ENCODE measurements at regions not wholly inside any gene's neighbourhood (a gene's known extent, or its start where the extent isn't known, plus 50 kb on each side); places are given as distances from the start of the nearest gene placed in this dataset.
"Not testable (repeated sequence)": the region's sequence is repeated elsewhere in the genome, so short reads cannot be mapped to it uniquely, and the experiment has no call there.

DNA sequence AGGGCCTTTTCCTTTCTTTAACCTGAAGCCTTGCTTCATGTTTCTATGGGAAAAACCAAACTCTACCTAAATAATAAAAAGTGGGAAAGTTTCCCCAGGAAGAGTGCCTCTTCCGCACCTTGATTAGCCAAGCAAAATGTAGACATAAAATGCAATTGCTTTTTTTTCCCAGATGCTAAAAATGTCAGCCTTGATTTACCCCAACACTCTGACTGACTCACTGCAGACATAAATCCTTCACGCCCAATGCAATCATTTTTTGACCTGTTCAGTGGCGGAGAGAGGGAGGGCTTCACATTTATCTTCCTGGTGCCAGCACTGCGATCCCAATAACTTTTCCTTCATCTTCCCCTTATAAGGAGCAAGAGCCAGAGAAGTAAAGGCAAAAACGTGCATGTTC is 261.5 kb downstream of the SEC16B start:
- no peak for DNase-seq

DNA sequence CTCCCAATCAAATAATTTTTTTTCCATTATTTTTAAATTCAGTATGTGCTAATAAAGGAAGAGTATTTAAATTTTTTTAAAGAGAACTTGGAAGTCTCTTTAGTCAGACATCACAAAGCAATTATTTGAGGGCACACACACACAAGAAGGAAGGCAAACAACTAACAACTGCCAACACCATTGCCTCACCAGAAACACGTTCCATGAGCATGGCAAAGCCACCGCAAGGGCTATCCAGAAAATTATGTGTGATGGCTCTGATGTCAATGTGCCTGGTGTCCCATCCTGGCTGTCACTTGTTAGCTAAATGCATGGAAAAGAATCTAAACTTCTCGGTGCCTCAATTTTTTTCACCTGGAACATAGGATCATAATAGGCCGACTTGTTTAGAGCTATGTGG is 262.9 kb downstream of the SEC16B start:
- no peak for DNase-seq

DNA sequence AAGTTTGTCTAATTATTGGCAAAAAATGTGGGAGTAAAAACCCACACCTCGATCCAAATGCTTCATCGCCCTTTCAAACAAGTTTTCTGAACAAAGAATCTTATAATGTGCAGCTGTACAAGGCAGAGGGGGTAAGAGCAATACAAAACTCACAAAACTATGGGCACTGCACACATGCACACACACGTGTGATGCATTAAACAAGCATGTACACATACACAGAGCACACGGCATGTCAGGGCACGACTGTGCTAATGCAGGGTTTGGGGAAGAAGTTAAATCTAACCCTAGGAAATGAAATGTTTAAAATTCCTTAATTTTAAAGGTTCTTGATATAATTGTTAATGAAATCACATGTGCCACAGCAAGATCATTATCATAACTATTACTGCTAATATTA is 264.0 kb downstream of the SEC16B start:
- DNase-seq: no peak

DNA sequence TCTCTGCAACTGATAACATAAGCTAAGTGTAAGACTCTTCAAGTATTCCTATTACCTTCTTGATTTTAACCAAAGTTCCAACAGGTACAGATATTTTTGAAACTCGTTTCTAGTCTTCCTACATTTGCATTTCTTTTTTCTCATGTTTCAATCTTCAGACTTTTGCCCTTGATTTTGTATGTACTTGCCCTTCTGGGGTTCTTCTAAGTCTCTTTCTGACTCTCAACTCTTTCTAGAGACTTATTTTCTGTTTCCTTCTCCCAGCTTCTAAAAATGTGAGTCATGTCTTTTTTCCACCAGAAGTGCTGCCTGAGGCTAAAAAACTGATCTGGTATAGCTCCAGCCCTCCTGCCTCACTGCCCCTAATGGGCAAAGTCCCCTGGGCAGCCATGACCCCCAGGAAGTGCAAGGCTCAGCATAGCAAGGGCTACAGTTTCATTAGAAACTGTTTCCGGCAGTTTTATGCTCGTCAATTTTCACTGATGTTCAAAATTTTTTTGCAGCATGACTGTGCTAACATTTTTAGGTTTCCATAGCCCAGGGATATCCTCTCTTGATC is 265.9 kb downstream of the SEC16B start:
- no peak for DNase-seq

DNA sequence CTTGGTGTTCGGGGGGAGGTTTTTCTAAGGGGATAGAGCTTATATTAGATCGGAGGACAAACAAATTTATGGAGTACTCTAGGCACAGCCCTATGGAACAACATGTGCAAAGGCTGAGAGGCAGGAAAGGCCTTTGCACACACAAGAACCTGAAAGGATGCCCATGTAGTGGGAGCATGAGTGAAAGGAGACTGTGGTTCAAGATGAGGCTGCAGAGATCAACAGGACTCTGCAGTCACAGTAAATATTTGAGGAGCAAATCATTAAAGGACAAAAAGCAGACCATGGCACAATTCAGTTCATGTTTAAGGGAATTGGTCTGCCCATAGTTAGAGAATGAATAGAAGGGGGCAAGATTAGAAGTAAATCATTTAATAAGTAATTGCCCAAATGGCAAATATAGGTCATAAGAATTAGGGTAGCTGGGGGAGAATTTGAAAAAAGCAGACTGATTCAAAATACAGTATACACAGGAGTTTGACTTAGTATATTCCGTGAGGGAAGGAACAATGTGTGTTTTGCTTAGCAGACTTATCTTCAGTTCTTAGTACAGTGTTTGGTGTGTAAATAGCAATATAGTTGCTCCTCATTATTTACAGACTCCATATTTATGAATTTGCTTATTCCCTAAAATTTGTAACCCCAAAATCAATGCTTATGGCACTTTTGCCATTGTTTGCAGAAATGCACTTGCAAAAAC is 268.1 kb downstream of the SEC16B start:
- DNase-seq: no peak

DNA sequence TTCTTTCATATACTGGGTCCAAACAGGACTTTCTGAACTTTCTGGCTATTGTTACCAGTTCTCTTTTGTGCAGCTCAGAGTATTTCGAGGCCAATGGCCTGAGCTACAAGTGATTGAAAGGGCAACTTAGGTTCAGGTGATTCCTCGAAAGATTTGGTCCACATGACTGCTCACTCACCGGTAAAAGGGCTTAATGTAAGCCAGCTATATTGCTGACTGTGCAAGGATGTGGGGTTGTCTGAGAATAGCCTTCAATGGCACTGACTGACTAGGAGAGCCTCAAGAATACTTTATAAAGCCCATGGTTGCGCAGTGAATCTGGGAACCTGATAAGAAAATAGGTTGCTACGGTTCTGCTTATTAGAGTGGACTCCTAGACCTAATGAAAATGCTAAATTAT is 269.0 kb downstream of the SEC16B start:
- DNase-seq: no peak

DNA sequence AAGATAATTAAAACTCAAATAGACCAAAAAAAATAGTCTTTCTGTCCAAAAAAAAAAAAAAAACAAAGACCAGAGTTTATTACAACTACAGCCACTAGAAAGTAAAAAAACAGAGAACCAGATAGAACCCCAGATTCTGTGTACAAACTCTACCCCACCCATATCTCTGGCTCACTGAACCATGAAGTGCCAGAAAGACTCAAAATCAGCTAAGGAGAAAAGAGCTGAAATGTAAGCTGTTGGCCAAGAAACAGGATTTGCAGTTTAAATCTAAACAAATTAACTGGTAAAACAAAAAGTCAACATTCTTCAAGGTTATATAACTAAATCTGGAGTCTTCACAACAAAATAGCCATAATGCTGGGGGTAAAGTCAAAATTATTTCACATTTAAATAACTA is 278.9 kb downstream of the SEC16B start:
- no peak for DNase-seq

DNA sequence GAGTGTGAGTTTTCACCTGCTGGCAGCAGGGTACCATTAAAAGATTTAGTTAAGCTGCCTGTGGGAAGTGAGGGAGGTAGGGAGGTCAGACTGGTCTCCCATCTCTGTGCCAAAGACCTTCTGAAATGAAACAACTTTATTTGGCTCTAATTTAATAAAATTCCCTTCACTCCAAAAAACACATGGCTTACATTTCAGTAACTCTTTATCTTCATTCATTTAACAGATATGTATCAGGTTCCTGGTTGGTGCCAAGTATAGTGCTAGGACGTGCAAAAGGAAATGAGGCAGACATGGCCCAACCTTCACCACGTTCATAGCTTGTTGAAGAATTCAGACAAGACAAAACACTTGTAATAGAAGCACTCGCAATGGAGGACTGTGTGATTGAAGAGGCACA is 282.3 kb downstream of the SEC16B start:
- DNase-seq: no peak

DNA sequence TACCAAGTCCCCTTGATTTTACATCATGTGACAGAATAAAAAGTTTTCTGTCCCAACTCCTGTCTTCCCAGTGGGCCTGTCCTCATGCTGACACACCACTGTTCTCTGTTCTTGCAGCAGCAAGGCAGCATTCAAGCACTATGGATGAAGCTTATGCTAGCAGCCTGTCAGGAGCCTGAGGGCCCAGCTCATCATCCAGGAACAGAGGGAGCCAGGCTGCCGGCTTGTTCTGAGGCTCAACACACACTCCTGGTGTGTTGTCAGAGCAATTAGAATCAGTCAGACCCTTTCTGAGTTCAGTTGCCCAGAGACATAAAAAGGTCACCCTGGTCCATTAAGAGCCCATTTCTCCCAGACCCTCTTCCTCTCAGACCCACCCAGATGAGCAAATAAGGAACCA is 282.9 kb downstream of the SEC16B start:
- no peak for DNase-seq

DNA sequence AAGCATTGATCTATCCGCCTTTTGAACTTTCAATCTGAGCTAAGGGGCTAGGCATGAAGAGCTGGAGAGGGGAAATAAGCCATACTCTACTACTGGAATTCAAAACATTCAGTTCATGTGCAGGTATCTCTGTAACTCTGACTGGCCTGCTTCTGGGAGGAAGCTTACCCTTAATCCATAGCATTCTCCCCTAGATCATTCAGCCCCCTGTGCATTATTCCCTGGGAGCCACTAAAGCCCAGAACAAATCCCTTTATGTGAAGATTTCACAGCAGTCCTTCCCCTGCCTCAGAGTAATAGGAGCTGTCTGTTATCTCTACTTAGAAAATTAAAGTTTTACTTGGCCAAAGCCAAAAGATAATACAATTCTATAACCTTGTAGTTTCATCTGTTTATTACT is 300.7 kb downstream of the SEC16B start:
- DNase-seq: no peak

DNA sequence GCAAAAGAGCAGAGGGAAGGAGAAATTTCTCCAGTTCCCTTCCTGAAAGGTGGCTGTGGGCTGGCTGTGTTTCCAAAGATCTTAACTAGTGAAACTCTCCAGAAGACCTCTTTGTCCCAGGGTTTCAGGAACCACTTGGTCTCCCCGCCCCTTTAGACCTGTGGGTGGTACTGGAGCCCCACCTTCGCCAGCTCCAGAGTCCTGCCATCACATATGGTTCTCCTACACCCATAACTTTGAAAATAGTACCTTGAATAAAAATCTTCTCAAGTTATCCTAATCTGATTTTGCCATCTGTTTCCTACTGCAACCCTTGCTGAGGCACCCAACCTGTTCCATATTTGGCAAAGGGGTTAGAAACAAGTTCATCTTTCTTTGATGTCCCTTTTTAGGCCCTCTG is 303.9 kb downstream of the SEC16B start:
- DNase-seq: no peak

DNA sequence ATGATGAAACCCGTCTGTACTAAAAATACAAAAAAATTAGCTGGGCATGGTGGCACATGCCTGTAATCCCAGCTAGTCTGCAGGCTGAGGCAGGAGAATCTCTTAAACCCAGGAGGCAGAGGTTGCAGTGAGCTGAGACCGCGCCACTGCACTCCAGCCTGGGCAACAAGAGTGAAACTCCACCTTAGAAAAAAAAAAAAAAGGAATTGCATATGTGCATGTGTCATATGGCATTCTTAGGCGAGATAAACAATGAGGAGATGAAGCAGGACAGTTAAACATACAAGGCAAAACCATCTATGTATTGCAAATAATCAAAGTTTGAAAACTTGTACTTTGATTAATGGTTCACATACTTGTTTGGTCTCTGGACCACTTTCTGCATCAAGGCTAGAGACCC is 305.1 kb downstream of the SEC16B start:
- DNase-seq: not testable (repeated sequence)

DNA sequence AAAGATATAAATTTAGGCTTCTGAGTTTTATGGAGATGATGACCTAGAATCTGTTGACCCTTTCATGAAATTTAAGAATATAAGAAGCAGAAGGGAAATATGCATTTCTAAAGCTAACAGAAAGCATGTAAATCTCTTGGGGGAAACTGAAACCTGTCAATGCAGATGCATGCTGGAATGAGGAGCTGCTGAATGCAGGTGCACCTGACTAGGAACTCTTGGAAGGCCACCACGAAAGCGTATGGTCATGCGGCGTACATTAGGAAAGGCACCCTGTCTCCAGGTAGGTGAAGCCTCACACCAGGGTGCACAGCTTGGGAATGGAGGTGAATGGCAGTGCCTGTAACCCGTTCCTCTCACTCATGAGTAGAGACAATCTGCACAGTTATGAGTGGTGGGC is 309.7 kb downstream of the SEC16B start:
- no peak for DNase-seq

DNA sequence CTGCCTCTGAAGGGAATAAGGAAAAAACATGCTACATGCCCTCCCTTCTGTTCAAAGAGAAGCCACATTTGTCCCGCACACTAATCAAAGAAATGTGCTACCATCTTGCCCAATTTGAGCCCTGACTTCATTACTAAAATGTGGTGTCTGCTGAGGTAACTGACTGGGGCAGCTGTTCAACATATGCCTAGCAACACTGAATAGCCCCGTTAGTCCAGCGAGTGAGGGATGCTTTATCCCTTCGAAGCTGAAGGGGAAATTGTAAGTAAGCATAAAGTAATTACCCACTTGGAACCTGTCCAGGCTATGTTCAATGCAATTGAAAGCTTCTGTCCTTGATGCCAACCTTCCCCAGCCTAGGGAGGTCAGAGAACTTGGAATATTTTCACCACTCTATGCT is 310.6 kb downstream of the SEC16B start:
- DNase-seq: no peak

DNA sequence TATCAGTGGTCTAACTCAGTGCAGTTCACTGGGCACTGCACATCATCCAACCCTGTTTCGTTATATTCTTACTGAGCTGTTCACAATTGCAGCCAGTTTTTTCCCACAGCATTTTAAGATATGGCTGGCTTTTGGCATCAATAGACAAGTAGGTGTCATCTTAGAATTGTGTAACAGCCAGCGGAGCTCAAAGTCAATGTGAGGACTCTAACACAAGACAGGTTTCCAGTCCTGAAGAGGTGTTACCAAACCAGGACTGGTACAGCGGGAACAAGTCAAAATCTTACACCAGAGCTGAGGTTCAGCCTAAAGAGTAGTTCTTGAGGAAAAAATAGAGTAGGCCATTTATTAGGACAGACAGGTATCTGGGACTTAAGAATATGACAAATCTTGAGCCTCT is 313.3 kb downstream of the SEC16B start:
- DNase-seq: no peak

DNA sequence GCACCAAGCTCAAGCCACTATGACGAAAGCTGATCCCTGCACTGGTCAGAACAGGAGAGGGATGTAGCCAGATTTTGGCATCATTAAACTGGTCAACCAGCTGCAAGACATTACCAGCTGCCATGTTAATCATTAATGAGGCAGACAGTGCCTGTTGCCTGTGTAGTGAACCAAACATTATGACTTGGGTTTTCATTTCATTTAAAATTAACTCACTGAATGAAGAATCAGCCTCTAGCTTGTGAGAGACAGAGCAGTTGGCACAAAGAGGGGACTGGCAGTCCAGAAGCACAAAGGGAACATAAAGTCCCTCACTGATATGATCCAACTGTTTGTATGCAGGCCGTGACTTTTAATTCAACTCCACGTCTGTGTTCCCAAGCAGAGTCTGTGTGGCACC is 318.9 kb downstream of the SEC16B start:
- no peak for DNase-seq

DNA sequence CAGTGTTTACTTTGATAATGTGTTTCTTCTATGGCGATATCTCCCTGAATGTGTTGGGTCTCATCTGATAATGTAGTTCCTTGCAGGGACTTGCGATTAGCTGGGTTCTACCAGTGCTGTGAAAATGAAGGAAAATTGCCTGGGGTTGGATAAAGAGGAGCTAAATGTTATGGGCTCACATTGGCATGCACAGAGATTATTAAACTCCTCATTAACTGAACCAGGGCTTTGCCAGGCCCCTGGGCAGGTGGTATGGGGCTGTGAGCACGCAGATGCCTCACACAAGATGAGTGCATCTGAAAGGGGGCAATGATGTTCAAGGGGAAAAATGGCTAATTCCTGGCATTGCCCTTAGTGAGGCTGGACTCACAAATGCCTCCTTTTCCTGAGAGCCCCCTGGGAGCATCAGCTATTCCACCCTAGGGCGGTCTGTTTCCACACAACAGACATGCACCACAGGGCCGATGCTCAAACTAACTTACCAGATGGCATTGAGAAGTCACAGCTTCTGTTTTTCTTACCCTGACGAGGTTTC is 321.1 kb downstream of the SEC16B start:
- no peak for DNase-seq

DNA sequence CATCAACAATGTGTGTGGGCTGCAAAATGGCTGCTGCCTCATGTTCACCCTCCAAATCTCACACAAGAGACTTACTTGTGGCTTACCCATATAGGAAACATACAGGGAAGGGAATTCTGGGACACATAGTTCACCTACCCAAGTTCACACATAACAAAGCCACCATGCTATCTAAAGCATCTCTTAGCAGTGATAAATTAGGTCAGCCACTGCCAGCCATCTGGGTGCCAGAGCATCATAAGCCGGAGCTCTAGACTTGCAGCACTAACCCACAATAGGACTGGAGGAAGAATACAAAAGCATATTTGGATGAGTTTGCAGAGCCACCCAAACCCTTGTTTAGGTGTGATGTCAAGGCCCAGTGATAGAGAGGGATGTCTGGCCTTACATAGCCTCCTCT is 321.7 kb downstream of the SEC16B start:
- DNase-seq: no peak

DNA sequence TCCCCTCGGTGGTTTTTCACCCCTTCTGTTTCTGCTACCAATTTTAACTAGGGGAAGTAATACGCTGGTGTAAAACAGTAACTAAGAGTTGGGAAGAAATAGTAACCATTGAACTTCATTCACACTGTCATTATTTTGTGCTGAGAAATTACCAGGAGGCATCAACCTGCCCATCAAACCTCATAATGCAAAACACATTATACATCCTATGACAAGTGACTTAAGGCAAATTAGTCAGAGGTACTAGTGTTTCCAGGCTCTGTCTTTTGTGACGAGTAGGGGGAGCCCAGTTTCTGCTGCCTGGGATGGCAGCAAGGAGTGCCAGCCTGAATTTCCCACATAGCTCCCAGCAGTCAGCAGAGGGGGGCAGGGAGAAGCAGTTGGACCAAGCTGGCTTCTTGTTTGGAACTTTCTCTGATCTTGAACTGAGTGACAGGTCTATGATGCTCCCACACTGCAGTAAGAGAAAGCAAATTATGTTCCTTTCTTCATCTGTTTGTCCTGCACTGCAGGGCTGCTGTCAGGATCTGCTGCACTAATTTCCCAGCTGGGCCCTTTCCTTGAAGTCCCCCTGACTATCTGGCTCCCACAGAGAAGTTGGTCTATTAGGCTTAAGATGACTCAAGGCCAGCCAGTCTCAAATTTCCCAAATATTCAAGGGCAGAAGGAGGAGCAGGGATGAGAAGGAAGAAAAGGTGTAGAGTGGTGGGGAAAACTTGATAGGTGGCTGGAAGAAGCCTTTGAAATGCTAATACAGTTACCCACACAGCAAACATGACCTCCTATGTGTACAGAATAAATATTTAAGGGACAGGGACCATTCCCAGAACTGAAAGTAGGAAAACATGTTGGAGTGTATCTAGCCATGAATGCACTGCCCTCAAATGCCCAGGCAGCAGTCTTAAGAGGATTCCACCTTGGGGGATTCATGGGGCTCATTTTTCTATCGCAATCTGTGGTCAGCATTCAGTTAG is 322.8 kb downstream of the SEC16B start:
- no peak for DNase-seq

DNA sequence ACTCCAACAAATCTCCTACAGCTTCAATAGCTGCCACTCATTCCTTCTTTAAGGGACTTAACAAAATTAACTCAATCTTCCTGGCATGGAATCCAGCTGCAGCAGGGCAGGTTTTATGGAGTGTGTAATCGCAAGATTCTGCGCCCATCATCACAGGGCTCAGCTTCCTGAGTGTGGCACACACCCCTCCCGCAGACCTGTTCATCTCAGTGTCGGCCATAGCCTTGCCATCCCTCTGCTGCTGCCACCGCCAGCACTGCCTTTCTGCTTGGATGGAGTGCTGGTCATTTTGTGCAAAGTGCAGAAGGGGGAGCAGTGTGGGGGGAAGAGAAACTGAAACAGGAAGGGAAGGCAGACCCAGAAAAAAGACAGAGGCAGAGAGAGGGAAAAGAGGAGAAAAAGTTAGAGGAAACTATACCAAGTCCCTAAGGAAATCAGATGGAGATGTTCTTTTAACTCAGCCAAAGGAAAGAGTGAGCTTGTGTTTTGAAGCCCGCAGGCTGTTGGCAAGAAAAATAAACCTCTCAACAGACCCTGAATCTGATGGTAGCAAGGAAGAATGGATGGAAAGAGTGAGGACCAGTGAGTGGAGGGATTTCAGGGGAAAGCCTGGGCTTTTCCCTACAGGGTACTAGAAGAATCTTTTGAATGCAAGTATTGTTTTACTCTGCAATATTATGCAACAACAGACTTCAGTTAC is 324.2 kb downstream of the SEC16B start:
- no peak for DNase-seq

DNA sequence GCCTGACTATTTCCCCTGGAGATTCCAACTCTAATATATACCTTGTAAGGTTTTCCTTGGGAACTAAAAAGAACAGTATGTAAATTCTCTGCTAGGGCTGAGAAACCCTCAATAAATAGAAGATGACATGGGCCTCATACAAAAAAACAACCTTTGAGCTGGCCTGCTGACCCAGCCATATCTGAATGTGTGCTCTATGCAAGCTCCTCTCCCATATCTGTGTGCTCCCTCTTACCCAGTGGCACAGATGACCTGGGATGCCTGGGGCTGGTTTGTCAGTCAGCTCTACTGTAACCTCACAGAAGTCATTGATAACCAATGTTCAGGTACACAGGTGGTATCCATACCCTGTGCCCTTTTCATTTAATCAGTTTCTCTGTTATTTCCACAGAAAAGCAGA is 329.2 kb downstream of the SEC16B start:
- no peak for DNase-seq

DNA sequence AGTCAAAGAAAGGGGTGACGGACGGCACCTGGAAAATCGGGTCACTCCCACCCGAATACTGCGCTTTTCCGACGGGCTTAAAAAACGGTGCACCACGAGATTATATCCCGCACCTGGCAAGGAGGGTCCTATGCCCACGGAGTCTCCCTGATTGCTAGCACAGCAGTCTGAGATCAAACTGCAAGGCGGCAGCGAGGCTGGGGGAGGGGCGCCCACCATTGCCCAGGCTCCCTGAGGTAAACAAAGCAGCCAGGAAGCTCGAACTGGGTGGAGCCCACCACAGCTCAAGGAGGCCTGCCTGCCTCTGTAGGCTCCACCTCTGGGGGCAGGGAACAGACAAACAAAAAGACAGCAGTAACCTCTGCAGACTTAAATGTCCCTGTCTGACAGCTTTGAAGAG is 335.7 kb downstream of the SEC16B start:
- not testable (repeated sequence) for DNase-seq

Measured in 8988T (cell line).